Activated T-helper 1 cell treated with Interleukin-2 at 50 U/mL for 16 hours (primary cell): ENCODE measurements at regions not wholly inside any gene's neighbourhood (a gene's known extent, or its start where the extent isn't known, plus 50 kb on each side); places are given as distances from the start of the nearest gene placed in this dataset.

Experiments
- DNase-seq: peaks from one replicate; pipeline ENCODE4 v3.0.0-alpha.2; 2020; ENCODE audit warnings: low read depth

GRCh38 chr13:23983671-23984070 is 86.4 kb upstream of the C1QTNF9B start:
- no peak for DNase-seq

DNA sequence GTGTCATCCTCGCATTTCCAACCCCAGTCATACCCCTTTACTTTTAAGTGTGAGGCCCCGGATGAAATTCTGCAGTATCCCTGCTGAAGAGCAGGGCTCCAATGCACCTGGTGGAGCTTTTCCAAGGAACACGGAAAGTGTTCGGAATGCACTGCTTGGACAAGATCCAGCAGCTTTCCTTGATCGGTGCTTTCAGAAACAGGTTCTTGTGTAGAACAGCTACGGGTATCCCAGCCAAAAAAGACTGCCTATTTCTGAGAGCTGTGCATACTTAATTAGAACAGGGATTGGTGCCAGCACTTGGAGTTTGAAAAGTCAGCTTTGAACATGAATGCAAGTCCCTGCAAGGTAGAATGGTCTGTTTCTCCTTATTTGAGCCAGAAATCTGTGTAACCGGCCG is 87.2 kb upstream of the C1QTNF9B start:
- no peak for DNase-seq

GRCh38 chr13:23985060-23985459 is 87.8 kb upstream of the C1QTNF9B start:
- DNase-seq: no peak

GRCh38 chr13:23985839-23986238 is 88.5 kb upstream of the C1QTNF9B start:
- no peak for DNase-seq

- no peak for DNase-seq
Measured at GRCh38 chr13:23986619-23987018, 89.3 kb upstream of the C1QTNF9B start.

DNA sequence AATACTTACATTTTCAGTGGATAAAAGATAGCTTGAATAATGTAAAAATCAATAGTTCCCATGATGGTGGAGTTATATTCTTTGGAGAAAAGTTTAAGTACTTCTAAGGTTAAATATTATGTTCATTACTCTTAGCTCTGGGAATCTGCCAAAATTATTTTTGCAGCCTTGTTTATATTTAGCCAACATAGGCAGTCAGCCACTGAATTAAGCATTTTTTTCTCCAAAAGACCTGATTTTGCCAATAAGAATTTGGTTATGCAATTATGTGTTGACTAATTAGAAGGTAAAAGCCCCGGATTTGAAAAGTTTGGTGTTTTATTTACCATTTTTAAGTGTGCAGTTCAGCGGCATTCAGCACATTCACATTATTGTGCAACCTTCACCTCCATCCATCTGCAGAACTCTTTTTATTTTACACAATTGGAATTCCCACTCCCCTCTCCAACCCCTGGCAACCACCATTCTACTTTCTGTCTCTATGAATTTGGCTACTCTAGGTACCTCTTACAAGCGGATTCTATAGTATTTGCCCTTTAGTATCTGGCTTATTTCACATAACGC is 90.1 kb upstream of the C1QTNF9B start:
- no peak for DNase-seq

- DNase-seq: no peak
Measured at GRCh38 chr13:23988546-23989122, 91.3 kb upstream of the C1QTNF9B start.

DNA sequence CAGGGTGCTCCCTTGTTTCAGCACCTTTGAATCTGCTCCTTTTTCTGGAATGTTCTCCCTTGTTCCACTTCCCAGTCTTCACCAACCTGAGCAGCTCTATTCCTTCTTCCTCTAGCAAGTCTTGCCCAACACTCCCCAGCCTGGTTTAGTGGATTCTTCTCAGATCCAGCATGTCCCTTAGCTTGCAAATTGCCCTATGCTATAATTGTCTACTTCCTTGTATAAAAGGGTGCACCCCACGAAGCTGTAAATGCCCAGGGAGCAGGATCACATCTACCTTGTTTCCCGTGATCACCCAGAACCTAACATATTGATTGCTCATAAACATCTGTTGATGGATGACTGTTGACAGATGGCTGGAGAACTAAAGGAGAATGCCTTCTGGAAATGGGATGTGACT is 93.2 kb upstream of the C1QTNF9B start:
- no peak for DNase-seq

GRCh38 chr13:23991119-23991518 is 93.8 kb upstream of the C1QTNF9B start:
- no peak for DNase-seq

DNA sequence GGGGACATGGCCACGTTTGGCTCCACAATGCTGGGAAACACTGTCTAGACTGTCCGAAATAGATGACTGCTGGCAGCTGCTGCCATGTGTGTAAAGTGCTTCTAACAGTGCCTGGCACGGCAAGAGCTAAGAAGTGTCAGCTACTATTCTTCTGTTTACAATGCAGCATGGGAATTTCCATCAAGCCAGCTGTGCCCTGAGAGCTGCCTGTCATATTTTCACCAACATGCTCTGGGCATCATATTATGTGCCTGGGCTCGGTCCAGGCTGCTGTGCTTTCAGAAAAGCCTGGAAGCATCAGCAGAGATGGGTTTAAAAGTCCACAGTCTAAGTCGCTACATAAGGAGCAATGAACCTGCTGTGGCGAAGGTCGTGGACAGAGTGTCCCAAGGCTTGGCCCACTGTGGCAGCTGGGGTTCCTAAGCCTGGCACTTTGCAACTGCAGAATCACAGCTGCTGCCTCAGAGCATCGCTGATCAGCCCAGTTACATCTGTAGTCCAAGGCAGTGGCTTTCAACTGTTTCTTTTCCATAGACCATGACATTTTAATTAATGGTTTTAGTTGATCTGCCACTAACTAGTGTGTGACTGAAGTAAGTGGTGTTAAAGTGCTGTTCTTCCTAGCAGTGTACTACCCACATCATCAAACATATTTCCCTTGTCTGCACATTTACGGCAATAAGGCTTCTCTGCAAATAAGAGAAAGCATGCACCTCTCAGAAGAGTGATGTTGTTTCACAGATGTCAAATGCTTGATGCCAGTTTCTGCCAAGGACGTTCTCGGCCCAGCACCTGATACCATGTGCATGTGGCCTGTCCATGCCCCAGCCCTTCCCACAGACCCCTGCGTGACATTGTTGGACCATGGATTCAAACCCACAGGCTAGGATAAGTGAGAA is 95.7 kb upstream of the C1QTNF9B start:
- DNase-seq: no peak

DNA sequence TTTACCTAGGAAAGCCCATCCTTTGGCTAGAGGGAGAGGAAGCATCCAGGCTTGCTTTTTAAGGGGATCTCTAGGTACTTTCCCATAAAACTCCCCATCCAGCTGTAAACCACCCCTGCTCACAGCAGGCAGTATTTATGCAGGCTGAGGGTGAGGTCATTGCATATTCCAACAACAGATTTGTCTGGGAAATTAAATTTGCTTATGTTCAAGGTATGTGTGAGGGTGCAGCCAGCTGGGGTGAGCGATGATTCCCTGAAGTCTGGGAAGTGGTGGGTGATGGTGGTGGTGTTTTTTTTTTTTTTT is 96.3 kb upstream of the C1QTNF9B start:
- DNase-seq: no peak

DNA sequence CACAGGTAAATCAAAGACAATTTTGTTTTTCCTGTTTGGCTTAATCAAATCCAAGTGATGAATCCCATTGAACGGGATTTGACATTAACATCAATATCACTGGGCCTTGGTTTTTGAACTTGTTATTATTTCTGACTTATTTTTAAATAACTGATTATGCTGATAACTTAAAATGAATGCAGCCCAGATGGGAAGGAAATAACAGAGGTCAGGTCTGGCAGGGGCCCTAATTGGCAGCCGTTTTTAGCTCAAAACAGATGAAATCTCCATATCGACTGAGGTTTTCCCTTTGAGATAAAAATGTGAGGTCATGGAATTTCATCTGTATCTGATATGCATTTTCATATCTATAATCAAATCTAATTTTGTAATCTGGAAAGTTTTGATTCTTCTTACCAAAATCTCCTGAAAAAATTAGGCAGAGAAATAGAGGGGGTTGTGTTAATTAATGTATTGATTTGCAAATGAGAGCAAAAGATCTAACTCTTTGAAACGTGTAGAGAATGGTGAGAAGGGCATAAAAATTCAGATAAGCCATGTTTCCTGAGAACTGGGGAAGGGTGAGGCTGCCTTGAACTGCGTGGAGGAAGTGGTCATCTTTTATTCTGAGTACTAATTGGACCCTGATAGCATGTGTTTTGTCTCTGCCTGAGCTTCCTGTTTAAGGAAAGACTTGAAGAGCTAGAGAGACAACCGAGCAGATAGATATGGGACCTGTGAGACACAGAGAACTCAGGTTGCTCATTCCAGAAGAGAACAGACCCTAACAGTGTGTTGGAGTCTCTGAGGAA is 98.2 kb upstream of the C1QTNF9B start:
- no peak for DNase-seq

DNA sequence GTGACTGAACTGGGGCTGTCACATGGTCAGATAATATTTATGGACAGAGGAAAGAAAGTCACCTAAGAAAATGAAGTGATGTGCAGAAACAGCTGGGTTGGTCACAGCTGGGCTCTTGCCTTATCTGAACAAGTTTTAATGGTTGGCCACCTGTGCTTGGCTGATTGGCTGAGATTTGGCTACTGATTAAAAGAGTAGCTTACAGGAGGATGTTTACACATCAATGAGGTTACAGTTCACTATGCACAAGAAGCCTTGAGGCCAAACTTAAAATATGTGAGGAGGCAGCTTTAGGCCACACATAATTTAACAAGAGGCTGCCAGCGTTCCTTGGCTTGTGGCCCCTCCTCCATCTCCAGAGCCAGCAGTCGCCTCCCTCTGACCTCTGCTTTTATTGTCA is 99.2 kb upstream of the C1QTNF9B start:
- DNase-seq: no peak

DNA sequence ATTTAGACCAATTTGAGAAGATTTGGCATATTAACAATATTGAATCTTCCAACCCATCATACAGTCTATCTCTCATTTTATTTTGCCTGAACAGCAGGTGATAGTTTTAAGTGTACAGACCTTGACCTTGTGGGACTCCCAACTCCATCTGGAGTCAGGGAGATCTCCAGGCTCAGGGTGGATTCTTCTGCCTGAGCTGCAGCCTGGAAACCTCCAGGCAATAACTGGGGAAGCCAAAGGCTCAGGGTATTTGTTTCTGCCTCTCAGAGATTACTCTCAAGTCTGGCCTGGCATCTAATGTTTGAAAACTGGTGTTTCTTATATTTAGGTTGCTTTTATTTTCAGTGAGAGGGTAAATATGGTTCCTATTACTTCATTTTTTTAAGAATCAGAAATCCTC is 102.1 kb upstream of the C1QTNF9B start:
- DNase-seq: no peak

GRCh38 chr13:24002206-24002815 is 105.0 kb upstream of the C1QTNF9B start:
- DNase-seq: no peak

- DNase-seq: no peak
Measured at GRCh38 chr13:24004142-24004899, 107.0 kb upstream of the C1QTNF9B start.

GRCh38 chr13:24004971-24005370 is 107.7 kb upstream of the C1QTNF9B start:
- no peak for DNase-seq

DNA sequence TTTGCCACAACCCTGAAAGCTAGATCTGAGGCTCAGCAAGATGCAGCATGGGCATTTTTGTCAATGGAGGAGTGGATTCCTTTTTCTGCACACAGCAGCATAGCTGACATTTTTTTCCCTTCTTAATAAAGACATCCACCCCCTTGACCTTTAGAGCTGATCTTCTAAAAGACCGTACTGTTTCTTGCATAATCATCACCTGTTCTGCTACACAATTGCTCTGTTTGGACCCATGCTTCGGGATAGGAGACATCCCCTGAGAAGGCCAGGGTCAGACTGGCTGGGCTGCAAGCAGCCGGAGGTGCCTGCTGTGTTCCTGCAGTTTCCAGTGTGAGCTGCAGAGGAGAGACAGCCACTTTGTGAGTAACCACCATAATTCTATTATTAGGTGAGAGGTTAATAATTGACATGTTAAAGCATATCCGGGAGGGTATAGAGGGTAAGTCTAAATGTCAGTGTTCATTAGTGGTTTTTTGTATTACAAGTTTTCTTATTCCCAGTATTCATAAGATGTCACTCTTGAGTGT is 108.5 kb upstream of the C1QTNF9B start:
- no peak for DNase-seq

GRCh38 chr13:24006520-24007248 is 109.4 kb upstream of the C1QTNF9B start:
- no peak for DNase-seq

DNA sequence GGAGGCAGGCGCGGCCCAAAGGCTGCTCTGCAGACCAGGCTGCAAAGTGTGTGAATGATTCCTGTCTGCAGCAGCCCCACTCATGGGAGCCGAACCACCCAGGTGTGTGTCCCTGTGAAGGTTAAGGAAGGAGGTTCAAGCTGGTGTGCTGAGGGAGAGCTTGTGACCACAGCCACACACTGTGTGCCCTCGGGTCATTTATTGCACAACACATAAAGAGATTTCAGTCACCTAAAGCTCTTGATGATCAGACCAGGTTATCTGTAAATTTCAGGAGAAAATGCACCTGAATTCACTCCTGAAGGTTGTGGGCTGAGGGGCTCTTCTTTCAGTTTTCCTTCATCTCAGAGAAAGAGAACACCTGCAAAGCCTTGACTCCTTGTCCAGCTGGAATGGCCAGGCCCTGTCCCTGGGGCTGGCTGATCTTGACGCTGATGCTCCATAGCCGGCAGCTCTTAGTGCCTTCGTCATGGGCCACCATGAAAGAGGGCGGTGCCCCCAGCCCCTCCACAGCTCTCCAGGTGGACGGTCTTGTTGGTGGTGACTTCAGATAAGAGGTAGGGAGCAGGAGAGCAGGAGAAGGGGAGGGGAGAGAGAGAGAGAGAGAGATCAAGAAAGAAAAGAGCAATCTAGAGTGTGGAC is 110.8 kb upstream of the C1QTNF9B start:
- no peak for DNase-seq
